Suprapubic skin (tissue), 4 donors: ENCODE measurements at regions not wholly inside any gene's neighbourhood (a gene's known extent, or its start where the extent isn't known, plus 50 kb on each side); places are given as distances from the start of the nearest gene placed in this dataset.

ENCODE experiments used
- POLR2A ChIP-seq, 2 donors: fragments of 450-650 bp; IDR thresholded peaks; one replicate each; pipeline ENCODE4 v1.6.1; 2017; ENCODE audit warnings: antibody characterized with exemption in 2 of 2, mild to moderate bottlenecking in 2 of 2, moderate library complexity in 2 of 2
- POLR2AphosphoS5 ChIP-seq, 3 donors: sonication (generic); formaldehyde crosslinking; IDR thresholded peaks; one replicate each; pipeline ENCODE4 v1.6.1; 2017; ENCODE audit warnings: antibody characterized with exemption in 3 of 3
- TF ChIP-seq, protein P1 (sequence below), 2 donors: fragments of 200-600 bp in 1 of 2; fragments of 450-650 bp in 1 of 2; sonication (generic) in 1 of 2; IDR thresholded peaks; one replicate each; pipeline ENCODE4 v1.5.1; 2016 to 2019; ENCODE audit warnings: antibody characterized with exemption in 2 of 2, mild to moderate bottlenecking in 1 of 2, moderate library complexity in 1 of 2

DNA sequence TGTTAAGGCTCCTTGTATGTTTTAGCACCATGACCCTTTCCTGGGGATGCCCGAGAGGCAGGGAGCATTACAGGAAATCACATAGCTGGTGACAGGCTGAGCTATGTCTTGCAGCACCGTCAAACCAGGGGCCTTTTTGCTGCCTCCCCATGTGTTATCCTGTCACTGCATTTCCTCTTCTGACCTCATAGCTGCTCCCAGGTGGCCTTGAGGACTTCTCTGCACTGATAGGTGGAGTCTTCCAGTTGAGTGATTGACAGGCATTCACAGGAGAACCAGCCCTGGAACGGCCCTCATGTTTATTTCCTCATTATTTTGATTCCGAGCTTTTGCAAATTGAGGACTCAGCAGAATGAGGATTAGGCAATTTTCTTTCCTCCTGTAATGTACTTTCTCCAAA lies 349.6 kb downstream of the HAPSTR1 start:
- TF ChIP-seq, protein P1, sequence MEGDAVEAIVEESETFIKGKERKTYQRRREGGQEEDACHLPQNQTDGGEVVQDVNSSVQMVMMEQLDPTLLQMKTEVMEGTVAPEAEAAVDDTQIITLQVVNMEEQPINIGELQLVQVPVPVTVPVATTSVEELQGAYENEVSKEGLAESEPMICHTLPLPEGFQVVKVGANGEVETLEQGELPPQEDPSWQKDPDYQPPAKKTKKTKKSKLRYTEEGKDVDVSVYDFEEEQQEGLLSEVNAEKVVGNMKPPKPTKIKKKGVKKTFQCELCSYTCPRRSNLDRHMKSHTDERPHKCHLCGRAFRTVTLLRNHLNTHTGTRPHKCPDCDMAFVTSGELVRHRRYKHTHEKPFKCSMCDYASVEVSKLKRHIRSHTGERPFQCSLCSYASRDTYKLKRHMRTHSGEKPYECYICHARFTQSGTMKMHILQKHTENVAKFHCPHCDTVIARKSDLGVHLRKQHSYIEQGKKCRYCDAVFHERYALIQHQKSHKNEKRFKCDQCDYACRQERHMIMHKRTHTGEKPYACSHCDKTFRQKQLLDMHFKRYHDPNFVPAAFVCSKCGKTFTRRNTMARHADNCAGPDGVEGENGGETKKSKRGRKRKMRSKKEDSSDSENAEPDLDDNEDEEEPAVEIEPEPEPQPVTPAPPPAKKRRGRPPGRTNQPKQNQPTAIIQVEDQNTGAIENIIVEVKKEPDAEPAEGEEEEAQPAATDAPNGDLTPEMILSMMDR (IDR thresholded peaks at IDR 0.05) = no peak
- TF ChIP-seq POLR2A (IDR thresholded peaks at IDR 0.05) (no peak), POLR2AphosphoS5 (IDR thresholded peaks at IDR 0.05) (no peak)
